ENCODE measurements at regions not wholly inside any gene's neighbourhood (a gene's known extent, or its start where the extent isn't known, plus 50 kb on each side); places are given as distances from the start of the nearest gene placed in this dataset.
A peak's percentile ranks its signal among the peaks of the same experiment; 100 is the strongest.
"Not testable (repeated sequence)": the region's sequence is repeated elsewhere in the genome, so short reads cannot be mapped to it uniquely, and the experiment has no call there.

DNA sequence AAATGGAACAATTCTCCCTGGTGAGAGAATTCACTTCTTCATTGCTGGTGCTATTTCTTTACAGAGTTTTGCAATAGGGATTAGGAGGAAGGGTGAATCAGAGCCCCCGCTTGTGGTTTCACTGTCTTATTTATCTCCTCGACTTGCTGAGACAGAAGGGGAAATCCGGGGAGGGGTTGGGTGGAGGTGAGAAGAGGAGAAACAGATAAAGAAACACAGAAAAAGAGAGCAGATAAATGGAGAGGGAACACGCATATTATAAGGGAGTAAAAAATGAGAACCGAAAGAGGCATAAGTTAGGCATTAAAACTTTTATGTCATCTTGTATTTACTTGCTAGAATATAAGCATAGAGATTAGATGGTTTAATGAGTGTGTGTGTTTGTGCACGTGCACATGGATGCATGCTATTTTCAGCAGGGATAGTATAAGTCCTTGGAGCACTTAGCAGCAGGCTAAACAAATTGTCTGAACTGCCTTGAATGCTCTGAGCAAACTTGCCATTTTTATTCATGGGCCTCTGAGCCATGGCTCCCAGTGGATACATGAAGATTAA is 105.0 kb downstream of the OLIG3 start:
- peak; percentile 51 for DNase-seq (ENCODE audit: low read depth)
- TF ChIP-seq, protein P1, sequence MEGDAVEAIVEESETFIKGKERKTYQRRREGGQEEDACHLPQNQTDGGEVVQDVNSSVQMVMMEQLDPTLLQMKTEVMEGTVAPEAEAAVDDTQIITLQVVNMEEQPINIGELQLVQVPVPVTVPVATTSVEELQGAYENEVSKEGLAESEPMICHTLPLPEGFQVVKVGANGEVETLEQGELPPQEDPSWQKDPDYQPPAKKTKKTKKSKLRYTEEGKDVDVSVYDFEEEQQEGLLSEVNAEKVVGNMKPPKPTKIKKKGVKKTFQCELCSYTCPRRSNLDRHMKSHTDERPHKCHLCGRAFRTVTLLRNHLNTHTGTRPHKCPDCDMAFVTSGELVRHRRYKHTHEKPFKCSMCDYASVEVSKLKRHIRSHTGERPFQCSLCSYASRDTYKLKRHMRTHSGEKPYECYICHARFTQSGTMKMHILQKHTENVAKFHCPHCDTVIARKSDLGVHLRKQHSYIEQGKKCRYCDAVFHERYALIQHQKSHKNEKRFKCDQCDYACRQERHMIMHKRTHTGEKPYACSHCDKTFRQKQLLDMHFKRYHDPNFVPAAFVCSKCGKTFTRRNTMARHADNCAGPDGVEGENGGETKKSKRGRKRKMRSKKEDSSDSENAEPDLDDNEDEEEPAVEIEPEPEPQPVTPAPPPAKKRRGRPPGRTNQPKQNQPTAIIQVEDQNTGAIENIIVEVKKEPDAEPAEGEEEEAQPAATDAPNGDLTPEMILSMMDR (conservative IDR thresholded peaks at IDR 0.05; ENCODE audit: low read depth, low read length), result no peak
- H3K4me3 ChIP-seq (ENCODE audit: low read depth, low read length), result no peak overlapping the region

DNA sequence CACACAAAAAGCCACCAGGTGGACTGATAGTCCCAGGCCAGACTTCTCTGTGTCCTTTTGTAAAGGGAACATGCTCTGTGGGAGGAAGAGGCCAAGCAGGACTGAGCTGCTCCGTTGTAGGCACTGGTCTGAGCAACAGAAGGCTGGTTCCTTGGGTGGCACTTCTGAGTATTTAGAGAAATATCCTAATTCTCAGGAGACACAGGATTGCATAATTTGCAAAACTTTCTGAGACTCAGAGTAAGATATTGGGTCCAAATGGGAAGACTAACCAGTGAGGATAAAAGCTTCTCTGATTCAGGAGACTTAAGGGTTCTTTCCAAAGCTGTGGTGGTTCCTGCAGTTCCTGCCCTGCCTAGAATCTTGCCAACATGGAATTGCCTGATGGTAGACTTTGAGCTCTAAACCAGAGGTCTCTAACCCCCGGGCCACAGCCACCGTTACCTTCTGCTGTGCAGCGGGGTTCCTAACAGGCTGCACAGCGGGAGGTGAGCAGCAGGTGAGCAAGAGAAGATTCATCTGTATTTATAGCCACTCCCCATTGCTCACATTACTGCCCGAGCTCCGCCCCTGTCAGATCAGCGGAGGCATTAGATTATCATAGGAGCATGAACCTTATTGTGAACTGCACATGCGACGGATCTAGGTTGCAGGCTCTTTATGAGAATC is 107.0 kb downstream of the OLIG3 start:
- TF ChIP-seq, protein P1 (conservative IDR thresholded peaks at IDR 0.05; ENCODE audit: low read depth, low read length), result no peak
- no peak overlapping the region for H3K4me3 ChIP-seq (ENCODE audit: low read depth, low read length)
- DNase-seq (ENCODE audit: low read depth), result no peak

DNA sequence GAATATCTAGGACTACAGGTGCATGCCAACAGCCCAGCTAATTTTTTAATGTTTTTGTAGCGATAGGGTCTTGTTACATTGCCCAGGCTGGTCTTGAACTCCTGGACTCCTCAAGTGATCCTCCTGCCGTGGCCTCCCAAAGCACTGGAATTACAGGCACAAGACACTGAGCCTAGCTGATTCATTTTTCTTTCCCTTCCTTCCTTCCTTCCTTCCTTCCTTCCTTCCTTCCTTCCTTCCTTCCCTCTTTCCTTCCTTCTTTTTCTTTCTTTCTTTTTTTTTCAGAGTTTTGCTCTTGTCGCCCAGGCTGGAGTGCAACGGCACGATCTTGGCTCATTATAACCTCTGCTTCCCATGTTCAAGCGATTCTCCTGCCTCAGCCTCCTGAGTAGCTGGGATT is 110.9 kb downstream of the OLIG3 start:
- H3K4me3 ChIP-seq (ENCODE audit: low read depth, low read length); DNase-seq (ENCODE audit: low read depth): not testable (repeated sequence)

DNA sequence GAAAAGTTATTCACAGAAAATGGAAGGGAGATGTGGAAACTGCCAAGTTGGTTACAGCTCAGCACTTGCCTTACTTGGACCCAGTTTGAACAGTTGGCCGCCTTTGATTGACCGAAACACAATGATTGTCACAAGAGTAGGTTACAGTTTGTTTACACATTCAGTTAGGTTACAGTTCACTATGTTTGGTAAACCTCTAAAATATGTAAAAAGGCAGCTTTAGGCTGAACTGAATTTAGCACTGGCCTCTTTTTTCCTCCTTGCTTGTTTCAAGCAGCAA is 116.2 kb downstream of the OLIG3 start:
- no peak overlapping the region for H3K4me3 ChIP-seq (ENCODE audit: low read depth, low read length)
- TF ChIP-seq, protein P1 (conservative IDR thresholded peaks at IDR 0.05; ENCODE audit: low read depth, low read length), result no peak
- DNase-seq (ENCODE audit: low read depth), result no peak

DNA sequence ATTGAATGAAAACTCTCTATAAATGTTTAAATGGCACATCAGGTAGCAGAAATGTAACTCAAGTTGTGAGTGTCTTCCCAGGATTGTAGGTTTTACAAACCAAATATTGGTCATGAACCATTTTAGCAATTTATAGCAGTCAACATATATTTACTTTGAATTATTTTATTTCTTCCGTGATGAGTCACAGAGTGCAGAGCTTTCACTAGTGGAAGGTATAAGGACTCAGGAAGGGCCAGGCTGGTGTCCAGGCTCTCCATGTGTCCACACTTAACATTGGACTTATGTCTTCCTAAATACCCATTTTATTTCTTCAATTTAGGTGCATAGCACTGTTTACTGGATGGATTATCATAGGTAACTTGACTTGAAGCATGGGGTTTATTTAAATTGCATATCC is 120.9 kb downstream of the OLIG3 start:
- TF ChIP-seq, protein P1 (conservative IDR thresholded peaks at IDR 0.05; ENCODE audit: low read depth, low read length), result no peak
- DNase-seq (ENCODE audit: low read depth), result no peak
- no peak overlapping the region for H3K4me3 ChIP-seq (ENCODE audit: low read depth, low read length)

DNA sequence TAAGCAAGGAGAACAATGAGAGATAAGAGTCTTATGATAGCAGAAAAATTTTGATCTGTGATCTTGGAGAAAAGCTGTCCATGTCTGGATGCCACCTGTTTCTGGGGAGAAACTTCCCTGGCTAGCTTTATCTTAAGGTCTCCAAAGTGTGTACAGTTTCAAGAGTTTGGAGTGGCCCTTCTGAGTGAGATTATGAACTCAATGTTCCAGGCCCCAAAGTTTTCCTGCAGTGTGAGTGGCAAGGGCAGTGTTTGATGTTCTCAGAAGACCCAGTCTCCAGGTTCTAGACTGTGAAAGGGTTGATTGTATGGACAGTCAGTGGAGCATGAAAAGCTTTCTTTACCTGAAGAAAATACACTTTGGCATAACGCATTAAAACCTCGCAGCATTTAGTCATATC is 121.7 kb downstream of the OLIG3 start:
- H3K4me3 ChIP-seq (ENCODE audit: low read depth, low read length), result no peak overlapping the region
- no peak for DNase-seq (ENCODE audit: low read depth)
- TF ChIP-seq, protein P1 (conservative IDR thresholded peaks at IDR 0.05; ENCODE audit: low read depth, low read length), result no peak

DNA sequence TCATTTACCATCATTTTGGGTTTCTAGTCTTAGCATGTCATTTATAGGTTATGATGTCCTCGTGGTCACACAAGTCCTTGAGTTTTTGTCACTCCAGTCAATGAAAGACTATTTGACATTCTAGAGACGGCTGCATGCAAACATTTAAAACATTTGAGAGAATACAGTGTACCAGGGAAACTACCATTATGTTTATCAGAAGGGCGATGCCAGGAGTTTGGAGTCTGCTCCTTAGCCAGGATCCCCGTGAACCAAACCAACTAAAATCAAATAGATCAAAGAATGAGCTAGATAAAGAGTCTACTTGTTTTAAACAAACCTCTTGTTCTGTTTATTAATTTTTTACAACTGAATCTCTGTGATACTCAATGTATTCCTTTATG is 122.6 kb downstream of the OLIG3 start:
- no peak for DNase-seq (ENCODE audit: low read depth)
- no peak overlapping the region for H3K4me3 ChIP-seq (ENCODE audit: low read depth, low read length)
- TF ChIP-seq, protein P1 (conservative IDR thresholded peaks at IDR 0.05; ENCODE audit: low read depth, low read length), result no peak
